ENCODE measurements at regions not wholly inside any gene's neighbourhood (a gene's known extent, or its start where the extent isn't known, plus 50 kb on each side); places are given as distances from the start of the nearest gene placed in this dataset.

GRCh38 chr3:22685597-22685996 lies 517.5 kb upstream of the UBE2E2 start:
- Histone ChIP-seq H3K27ac (no peak overlapping the region), H3K36me3 (replicated peaks in 1 of 2; ENCODE audit: insufficient read depth in 1 of 2, low read depth in 2 of 2) (no peaks in the 10 kb centered on the region), H3K27me3 (no peaks in the 10 kb centered on the region), H3K9me3 (no peaks in the 10 kb centered on the region), H3K4me3 (no peak overlapping the region), H3K4me1 (no peaks in the 10 kb centered on the region)
- no peak for TF ChIP-seq POLR2A (IDR thresholded peaks at IDR 0.05)
- intact Hi-C loops (cut with DNase I): no loop called here
- ATAC-seq: no peak
- WGBS, 2 donors: 62 to 68% methylated on average over 2 of the region's 2 CpGs
- DNase-seq: no peak

DNA sequence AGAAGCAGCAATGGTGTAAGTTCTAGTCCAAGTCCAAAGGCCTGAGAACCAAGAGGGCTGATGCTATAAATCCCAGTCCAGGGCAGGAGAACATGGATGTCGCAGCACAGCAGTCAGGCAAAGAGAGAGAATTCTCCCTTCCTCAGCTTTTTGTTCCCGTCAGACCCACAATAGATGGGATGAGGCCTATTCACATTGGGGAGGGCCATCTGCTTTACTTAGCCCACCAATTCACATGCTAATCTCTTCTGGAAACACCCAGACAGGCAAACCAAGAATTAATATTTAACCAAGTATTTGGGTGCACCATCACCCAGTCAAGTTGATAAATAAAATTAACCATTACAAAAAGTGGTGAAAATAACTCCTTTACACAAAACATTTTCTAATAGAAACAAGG lies 511.7 kb upstream of the UBE2E2 start:
- DNase-seq (no peak), ATAC-seq (no peak)
- H3K4me1 ChIP-seq: no peaks in the 10 kb centered on the region
- H3K27ac ChIP-seq: no peak overlapping the region
- no peaks in the 10 kb centered on the region for H3K27me3 ChIP-seq
- intact Hi-C loops (cut with DNase I): no loop called here
- 51 to 75% methylated on average over 2 of the region's 2 CpGs for WGBS, 2 donors
- no peaks in the 10 kb centered on the region for H3K36me3 ChIP-seq (replicated peaks in 1 of 2; ENCODE audit: insufficient read depth in 1 of 2, low read depth in 2 of 2)
- TF ChIP-seq POLR2A (IDR thresholded peaks at IDR 0.05): no peak
- TF ChIP-seq, protein P1, sequence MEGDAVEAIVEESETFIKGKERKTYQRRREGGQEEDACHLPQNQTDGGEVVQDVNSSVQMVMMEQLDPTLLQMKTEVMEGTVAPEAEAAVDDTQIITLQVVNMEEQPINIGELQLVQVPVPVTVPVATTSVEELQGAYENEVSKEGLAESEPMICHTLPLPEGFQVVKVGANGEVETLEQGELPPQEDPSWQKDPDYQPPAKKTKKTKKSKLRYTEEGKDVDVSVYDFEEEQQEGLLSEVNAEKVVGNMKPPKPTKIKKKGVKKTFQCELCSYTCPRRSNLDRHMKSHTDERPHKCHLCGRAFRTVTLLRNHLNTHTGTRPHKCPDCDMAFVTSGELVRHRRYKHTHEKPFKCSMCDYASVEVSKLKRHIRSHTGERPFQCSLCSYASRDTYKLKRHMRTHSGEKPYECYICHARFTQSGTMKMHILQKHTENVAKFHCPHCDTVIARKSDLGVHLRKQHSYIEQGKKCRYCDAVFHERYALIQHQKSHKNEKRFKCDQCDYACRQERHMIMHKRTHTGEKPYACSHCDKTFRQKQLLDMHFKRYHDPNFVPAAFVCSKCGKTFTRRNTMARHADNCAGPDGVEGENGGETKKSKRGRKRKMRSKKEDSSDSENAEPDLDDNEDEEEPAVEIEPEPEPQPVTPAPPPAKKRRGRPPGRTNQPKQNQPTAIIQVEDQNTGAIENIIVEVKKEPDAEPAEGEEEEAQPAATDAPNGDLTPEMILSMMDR (IDR thresholded peaks at IDR 0.05): no peak
- H3K9me3 ChIP-seq: no peaks in the 10 kb centered on the region
- H3K4me3 ChIP-seq: no peak overlapping the region

GRCh38 chr3:22691856-22692628 lies 511.1 kb upstream of the UBE2E2 start:
- Histone ChIP-seq H3K36me3 (replicated peaks in 1 of 2; ENCODE audit: insufficient read depth in 1 of 2, low read depth in 2 of 2) (no peaks in the 10 kb centered on the region), H3K4me1 (no peaks in the 10 kb centered on the region), H3K27me3 (no peaks in the 10 kb centered on the region), H3K27ac (no peak overlapping the region), H3K9me3 (no peaks in the 10 kb centered on the region), H3K4me3 (no peak overlapping the region)
- intact Hi-C loops (cut with DNase I): no loop called here
- no peak for ATAC-seq
- WGBS, 2 donors: 75 to 78% methylated on average over 5 of the region's 5 CpGs
- TF ChIP-seq, protein P1 (IDR thresholded peaks at IDR 0.05): no peak
- TF ChIP-seq POLR2A (IDR thresholded peaks at IDR 0.05): no peak
- DNase-seq: no peak

GRCh38 chr3:22700876-22701275 lies 502.3 kb upstream of the UBE2E2 start:
- Histone ChIP-seq H3K9me3 (no peaks in the 10 kb centered on the region), H3K4me3 (no peak overlapping the region), H3K27ac (no peak overlapping the region), H3K36me3 (replicated peaks in 1 of 2; ENCODE audit: insufficient read depth in 1 of 2, low read depth in 2 of 2) (no peaks in the 10 kb centered on the region), H3K4me1 (no peaks in the 10 kb centered on the region), H3K27me3 (no peaks in the 10 kb centered on the region)
- intact Hi-C loops (cut with DNase I): no loop called here
- no peak for TF ChIP-seq POLR2A (IDR thresholded peaks at IDR 0.05)
- TF ChIP-seq, protein P1 (IDR thresholded peaks at IDR 0.05): no peak
- ATAC-seq (no peak), DNase-seq (no peak)

- intact Hi-C loops (cut with DNase I): no loop called here
- no peak overlapping the region for H3K4me3 ChIP-seq
- TF ChIP-seq, protein P1 (IDR thresholded peaks at IDR 0.05): no peak
- TF ChIP-seq POLR2A (IDR thresholded peaks at IDR 0.05): no peak
- DNase-seq: no peak
- ATAC-seq: no peak
- peaks cover 0 to 9% (median 0%) of the 10 kb centered on the region in 3 donors for H3K9me3 ChIP-seq
- WGBS, 2 donors: 46 to 60% methylated on average over 3 of the region's 3 CpGs
- no peaks in the 10 kb centered on the region for H3K36me3 ChIP-seq (replicated peaks in 1 of 2; ENCODE audit: insufficient read depth in 1 of 2, low read depth in 2 of 2)
- H3K4me1 ChIP-seq: no peaks in the 10 kb centered on the region
- no peak overlapping the region for H3K27ac ChIP-seq
- no peaks in the 10 kb centered on the region for H3K27me3 ChIP-seq
Observed at GRCh38 chr3:22704166-22704565, 499.0 kb upstream of the UBE2E2 start.
